Uterus (tissue), 2 donors: ENCODE measurements at regions not wholly inside any gene's neighbourhood (a gene's known extent, or its start where the extent isn't known, plus 50 kb on each side); places are given as distances from the start of the nearest gene placed in this dataset.

Source experiments
- POLR2A ChIP-seq, 2 donors: fragments of 450-650 bp; IDR thresholded peaks; one replicate each; pipeline ENCODE4 v1.6.1; 2016; ENCODE audit warnings: antibody characterized with exemption in 2 of 2, mild to moderate bottlenecking in 1 of 2, moderate library complexity in 1 of 2
- TF ChIP-seq, protein P1 (sequence below), 4 experiments: fragments of 200-600 bp in 2 of 4; fragments of 450-650 bp in 2 of 4; sonication (generic) in 2 of 4; IDR thresholded peaks; one replicate each; pipeline ENCODE4 v1.5.1; 2016 to 2019; ENCODE audit warnings: antibody characterized with exemption in 4 of 4, mild to moderate bottlenecking in 2 of 4, moderate library complexity in 1 of 4

DNA sequence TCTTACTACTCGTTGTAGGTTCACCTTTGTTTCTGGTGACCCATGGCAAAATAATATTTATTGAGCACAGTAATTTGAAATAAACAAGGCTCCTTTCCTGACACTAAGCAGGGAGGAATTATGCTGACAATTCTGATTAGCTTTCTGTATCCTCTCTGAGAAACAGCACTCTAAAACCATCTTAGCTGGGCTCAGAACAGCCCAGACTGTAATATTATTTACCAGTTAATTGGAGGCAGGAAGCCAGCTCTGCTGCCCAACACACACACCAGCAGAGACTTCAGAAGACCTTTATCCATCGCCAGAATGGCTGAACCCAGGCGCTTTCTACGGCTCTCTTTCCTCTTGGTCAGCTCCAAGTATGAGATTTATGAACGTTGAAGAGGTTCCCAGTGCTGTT lies 77.6 kb upstream of the FMN2 start:
- TF ChIP-seq, protein P1, sequence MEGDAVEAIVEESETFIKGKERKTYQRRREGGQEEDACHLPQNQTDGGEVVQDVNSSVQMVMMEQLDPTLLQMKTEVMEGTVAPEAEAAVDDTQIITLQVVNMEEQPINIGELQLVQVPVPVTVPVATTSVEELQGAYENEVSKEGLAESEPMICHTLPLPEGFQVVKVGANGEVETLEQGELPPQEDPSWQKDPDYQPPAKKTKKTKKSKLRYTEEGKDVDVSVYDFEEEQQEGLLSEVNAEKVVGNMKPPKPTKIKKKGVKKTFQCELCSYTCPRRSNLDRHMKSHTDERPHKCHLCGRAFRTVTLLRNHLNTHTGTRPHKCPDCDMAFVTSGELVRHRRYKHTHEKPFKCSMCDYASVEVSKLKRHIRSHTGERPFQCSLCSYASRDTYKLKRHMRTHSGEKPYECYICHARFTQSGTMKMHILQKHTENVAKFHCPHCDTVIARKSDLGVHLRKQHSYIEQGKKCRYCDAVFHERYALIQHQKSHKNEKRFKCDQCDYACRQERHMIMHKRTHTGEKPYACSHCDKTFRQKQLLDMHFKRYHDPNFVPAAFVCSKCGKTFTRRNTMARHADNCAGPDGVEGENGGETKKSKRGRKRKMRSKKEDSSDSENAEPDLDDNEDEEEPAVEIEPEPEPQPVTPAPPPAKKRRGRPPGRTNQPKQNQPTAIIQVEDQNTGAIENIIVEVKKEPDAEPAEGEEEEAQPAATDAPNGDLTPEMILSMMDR (IDR thresholded peaks at IDR 0.05), result no peak
- TF ChIP-seq POLR2A (IDR thresholded peaks at IDR 0.05), result no peak
